GM21737 (cell line): ENCODE measurements at regions not wholly inside any gene's neighbourhood (a gene's known extent, or its start where the extent isn't known, plus 50 kb on each side); places are given as distances from the start of the nearest gene placed in this dataset.

Experiments
- ATAC-seq: cut with Tn5 transposase; IDR thresholded peaks from one replicate; pipeline ENCODE4 v1.9.1; 2021; ENCODE audit warnings: mild to moderate bottlenecking, moderate library complexity; ENCODE audit not compliant: unreplicated experiment

GRCh38 chr6:110033101-110033500, 55.0 kb downstream of the GPR6 start:
- no peak for ATAC-seq

GRCh38 chr6:110033749-110034666, 55.9 kb downstream of the GPR6 start:
- no peak for ATAC-seq

- ATAC-seq: no peak
Observed at GRCh38 chr6:110034667-110035036, 56.5 kb downstream of the GPR6 start.

GRCh38 chr6:110035321-110035720, 57.2 kb downstream of the GPR6 start:
- ATAC-seq: no peak

GRCh38 chr6:110036408-110037302, 58.5 kb downstream of the GPR6 start:
- ATAC-seq: no peak

GRCh38 chr6:110037726-110038295, 59.7 kb downstream of the GPR6 start:
- ATAC-seq: no peak

- peak; percentile 71 for ATAC-seq
Observed at GRCh38 chr6:110039364-110039980, 61.4 kb downstream of the GPR6 start.

GRCh38 chr6:110039981-110040383, 61.9 kb downstream of the GPR6 start:
- ATAC-seq: peak; percentile 34

- no peak for ATAC-seq
Observed at GRCh38 chr6:110040716-110041115, 62.6 kb downstream of the GPR6 start.

- no peak for ATAC-seq
Observed at GRCh38 chr6:110041126-110041525, 63.0 kb downstream of the GPR6 start.

- ATAC-seq: no peak
Observed at GRCh38 chr6:110041830-110042229, 63.7 kb downstream of the GPR6 start.

GRCh38 chr6:110042670-110043296, 64.7 kb downstream of the GPR6 start:
- no peak for ATAC-seq

- ATAC-seq: no peak
Observed at GRCh38 chr6:110043366-110043994, 65.4 kb downstream of the GPR6 start.

GRCh38 chr6:110044096-110044495, 66.0 kb downstream of the GPR6 start:
- ATAC-seq: no peak

GRCh38 chr6:110044622-110045021, 66.5 kb downstream of the GPR6 start:
- ATAC-seq: no peak

GRCh38 chr6:110048221-110048875, 70.2 kb downstream of the GPR6 start:
- no peak for ATAC-seq

- ATAC-seq: no peak
Observed at GRCh38 chr6:110049696-110050439, 71.8 kb downstream of the GPR6 start.
